GM23248 (cell line): ENCODE measurements at regions not wholly inside any gene's neighbourhood (a gene's known extent, or its start where the extent isn't known, plus 50 kb on each side); places are given as distances from the start of the nearest gene placed in this dataset.

Source experiments
- DNase-seq: peaks from one replicate; pipeline ENCODE4 v3.0.0-alpha.2; 2015
- H2AFZ ChIP-seq: fragments of 200-600 bp; sonication (generic); 2 replicates; pipeline ENCODE4 v1.6.1; 2016; ENCODE audit warnings: antibody characterized with exemption
- H3F3A ChIP-seq: fragments of 200-600 bp; sonication (generic); 2 replicates; pipeline ENCODE4 v1.6.1; 2016; ENCODE audit warnings: mild to moderate bottlenecking, antibody characterized with exemption, mixed run types; ENCODE audit not compliant: insufficient read depth
- H3K27ac ChIP-seq: fragments of 200-600 bp; sonication (generic); 2 replicates; pipeline ENCODE4 v1.5.1; 2016; ENCODE audit warnings: mild to moderate bottlenecking
- H3K27me3 ChIP-seq: fragments of 200-600 bp; sonication (generic); replicated peaks from 2 replicates; pipeline ENCODE4 v1.6.1; 2016; ENCODE audit warnings: mild to moderate bottlenecking; ENCODE audit not compliant: insufficient read depth
- H3K36me3 ChIP-seq: fragments of 200-600 bp; sonication (generic); 2 replicates; pipeline ENCODE4 v1.6.1; 2016; ENCODE audit warnings: low read depth, mild to moderate bottlenecking
- H3K4me1 ChIP-seq: fragments of 200-600 bp; sonication (generic); 2 replicates; pipeline ENCODE4 v1.6.1; 2016; ENCODE audit warnings: mild to moderate bottlenecking; ENCODE audit not compliant: insufficient read depth
- H3K4me2 ChIP-seq: fragments of 200-600 bp; sonication (generic); one replicate; pipeline ENCODE4 v1.6.1; 2016; ENCODE audit warnings: mild to moderate bottlenecking; ENCODE audit not compliant: unreplicated experiment
- H3K4me3 ChIP-seq: fragments of 200-600 bp; sonication (generic); 2 replicates; pipeline ENCODE4 v1.5.1; 2016; ENCODE audit warnings: mild to moderate bottlenecking
- H3K79me2 ChIP-seq: fragments of 200-600 bp; sonication (generic); 2 replicates; pipeline ENCODE4 v1.6.1; 2016; ENCODE audit warnings: mild to moderate bottlenecking; ENCODE audit not compliant: insufficient read depth
- H3K9ac ChIP-seq: fragments of 200-600 bp; sonication (generic); 2 replicates; pipeline ENCODE4 v1.6.1; 2016; ENCODE audit warnings: mild to moderate bottlenecking
- H3K9me2 ChIP-seq: fragments of 200-600 bp; sonication (generic); 2 replicates; pipeline ENCODE4 v1.6.1; 2016; ENCODE audit warnings: mixed run types, mild to moderate bottlenecking, moderate library complexity; ENCODE audit not compliant: insufficient read depth
- H3K9me3 ChIP-seq: fragments of 200-600 bp; sonication (generic); one replicate; pipeline ENCODE4 v1.6.1; 2017; ENCODE audit warnings: low read depth
- H4K20me1 ChIP-seq: fragments of 200-600 bp; sonication (generic); 2 replicates; pipeline ENCODE4 v1.6.0; 2016; ENCODE audit not compliant: insufficient read depth
- EZH2 ChIP-seq: fragments of 200-600 bp; sonication (generic); IDR thresholded peaks from 2 replicates; pipeline ENCODE4 v1.6.1; 2018; ENCODE audit warnings: antibody characterized with exemption, mild to moderate bottlenecking; ENCODE audit not compliant: insufficient read depth, poor library complexity, severe bottlenecking
- EZH2phosphoT487 ChIP-seq: fragments of 200-600 bp; sonication (generic); IDR thresholded peaks from 2 replicates; pipeline ENCODE4 v1.6.1; 2018; ENCODE audit warnings: antibody characterized with exemption, moderate library complexity, mild to moderate bottlenecking, low read depth; ENCODE audit not compliant: insufficient read depth
- WGBS, 2 experiments: methylation state at CpG; one replicate each; pipeline ENCODE4 v1.1.6; 2015 to 2017; ENCODE audit warnings: low lambda C conversion rate in 2 of 2, low coverage in 1 of 2; ENCODE audit errors: missing lambda C conversion rate in 2 of 2; 5-methylcytosine and 5-hydroxymethylcytosine counted together
- in situ Hi-C: fragments of 300-500 bp; cut with MboI; formaldehyde crosslinking; loops from 2 replicates; pipeline ENCODE4 v1.15.0; 2020

DNA sequence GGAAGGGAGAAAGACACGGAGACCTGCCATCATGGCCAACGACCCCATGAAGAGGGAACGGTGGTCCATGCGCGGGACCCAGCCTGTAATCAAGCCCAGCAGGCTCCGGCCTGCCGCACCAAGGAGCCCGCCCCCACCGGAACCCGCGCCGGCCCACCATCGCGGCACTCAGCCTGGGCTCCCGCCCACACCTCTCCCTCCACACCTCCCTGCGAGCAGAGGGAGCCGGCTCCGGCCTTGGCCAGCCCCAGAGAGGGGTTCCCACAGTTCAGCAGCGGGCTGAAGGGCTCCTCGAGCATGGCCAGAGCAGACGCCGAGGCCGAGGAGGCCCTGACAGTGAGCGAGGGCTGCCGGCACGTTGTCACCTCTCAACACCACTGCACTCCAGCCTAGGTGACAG is 1302.8 kb upstream of the CNTN5 start:
- in situ Hi-C loops = no loop called here
- no peaks in the 10 kb centered on the region for H4K20me1 ChIP-seq
- H3F3A ChIP-seq = no peaks in the 10 kb centered on the region
- H3K27ac ChIP-seq = no peak overlapping the region
- no peak overlapping the region for H3K4me2 ChIP-seq
- no peak for DNase-seq
- no peaks in the 10 kb centered on the region for H3K9me2 ChIP-seq
- no peaks in the 10 kb centered on the region for H3K9me3 ChIP-seq
- H3K4me3 ChIP-seq = no peak overlapping the region
- H3K36me3 ChIP-seq = no peaks in the 10 kb centered on the region
- no peaks in the 10 kb centered on the region for H3K27me3 ChIP-seq
- H2AFZ ChIP-seq = no peak overlapping the region
- no peak overlapping the region for H3K9ac ChIP-seq
- 52 to 68% methylated on average over 13 to 26 of the region's 26 CpGs for WGBS, 2 experiments
- H3K79me2 ChIP-seq = no peaks in the 10 kb centered on the region
- no peaks in the 10 kb centered on the region for H3K4me1 ChIP-seq
- TF ChIP-seq EZH2 = no peak
- no peak for TF ChIP-seq EZH2phosphoT487

DNA sequence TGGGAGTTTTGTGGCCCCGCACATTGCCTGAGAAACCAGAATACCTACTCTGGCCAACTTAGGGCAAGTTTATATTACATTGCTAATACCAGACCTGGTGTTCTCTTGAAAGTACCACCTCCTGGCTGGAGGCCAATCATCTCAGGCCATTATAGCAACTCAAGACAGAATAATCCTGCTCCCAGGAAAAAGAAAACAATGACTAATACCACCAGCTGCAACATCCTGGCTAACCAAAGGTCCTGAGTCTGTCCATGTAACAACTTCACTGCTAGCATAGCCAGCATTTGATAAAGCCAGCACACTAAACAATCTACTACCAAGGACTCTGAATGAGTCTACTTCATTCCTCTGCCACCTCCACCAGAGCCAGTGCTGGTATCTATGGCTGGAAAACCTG is 1298.7 kb upstream of the CNTN5 start:
- H3F3A ChIP-seq = no peaks in the 10 kb centered on the region
- H3K4me1 ChIP-seq = no peaks in the 10 kb centered on the region
- TF ChIP-seq EZH2 (no peak), EZH2phosphoT487 (no peak)
- H3K27ac ChIP-seq = no peak overlapping the region
- H3K4me2 ChIP-seq = no peak overlapping the region
- H4K20me1 ChIP-seq = no peaks in the 10 kb centered on the region
- DNase-seq = no peak
- no peaks in the 10 kb centered on the region for H3K9me2 ChIP-seq
- no peaks in the 10 kb centered on the region for H3K9me3 ChIP-seq
- in situ Hi-C loops = no loop called here
- H3K27me3 ChIP-seq = no peaks in the 10 kb centered on the region
- H2AFZ ChIP-seq = no peak overlapping the region
- 25 to 26% methylated on average over 1 of the region's 1 CpG for WGBS, 2 experiments
- no peaks in the 10 kb centered on the region for H3K36me3 ChIP-seq
- H3K4me3 ChIP-seq = no peak overlapping the region
- no peak overlapping the region for H3K9ac ChIP-seq
- H3K79me2 ChIP-seq = no peaks in the 10 kb centered on the region

DNA sequence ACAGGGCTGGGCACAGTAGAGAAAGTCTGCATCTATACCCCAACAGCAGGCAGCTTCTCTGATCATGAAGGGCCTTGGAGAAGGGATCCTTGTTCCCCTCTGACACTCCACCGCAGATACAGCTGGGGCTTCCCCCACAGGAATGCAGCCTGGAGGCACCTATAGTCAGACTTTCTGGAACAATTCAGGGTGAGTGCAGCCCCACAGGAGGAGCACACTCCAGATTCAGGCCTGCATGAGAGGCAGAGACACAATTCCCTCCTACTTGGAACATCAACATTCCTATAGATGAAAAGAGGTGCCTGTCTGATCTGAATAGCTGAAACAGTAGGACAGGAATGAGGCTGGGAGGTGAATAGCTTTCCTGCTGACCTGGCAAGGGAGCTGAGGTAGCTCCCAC is 1298.0 kb upstream of the CNTN5 start:
- Histone ChIP-seq H3F3A (no peaks in the 10 kb centered on the region), H3K9ac (no peak overlapping the region), H2AFZ (no peak overlapping the region), H3K4me3 (no peak overlapping the region), H3K36me3 (no peaks in the 10 kb centered on the region), H3K9me2 (no peaks in the 10 kb centered on the region), H3K27ac (no peak overlapping the region), H4K20me1 (no peaks in the 10 kb centered on the region), H3K4me2 (no peak overlapping the region), H3K27me3 (no peaks in the 10 kb centered on the region), H3K9me3 (no peaks in the 10 kb centered on the region), H3K79me2 (no peaks in the 10 kb centered on the region), H3K4me1 (no peaks in the 10 kb centered on the region)
- DNase-seq = no peak
- 44 to 47% methylated on average over 1 of the region's 1 CpG for whole genome bisulfite sequencing, 2 experiments
- in situ Hi-C loops = no loop called here
- no peak for TF ChIP-seq EZH2
- TF ChIP-seq EZH2phosphoT487 = no peak

DNA sequence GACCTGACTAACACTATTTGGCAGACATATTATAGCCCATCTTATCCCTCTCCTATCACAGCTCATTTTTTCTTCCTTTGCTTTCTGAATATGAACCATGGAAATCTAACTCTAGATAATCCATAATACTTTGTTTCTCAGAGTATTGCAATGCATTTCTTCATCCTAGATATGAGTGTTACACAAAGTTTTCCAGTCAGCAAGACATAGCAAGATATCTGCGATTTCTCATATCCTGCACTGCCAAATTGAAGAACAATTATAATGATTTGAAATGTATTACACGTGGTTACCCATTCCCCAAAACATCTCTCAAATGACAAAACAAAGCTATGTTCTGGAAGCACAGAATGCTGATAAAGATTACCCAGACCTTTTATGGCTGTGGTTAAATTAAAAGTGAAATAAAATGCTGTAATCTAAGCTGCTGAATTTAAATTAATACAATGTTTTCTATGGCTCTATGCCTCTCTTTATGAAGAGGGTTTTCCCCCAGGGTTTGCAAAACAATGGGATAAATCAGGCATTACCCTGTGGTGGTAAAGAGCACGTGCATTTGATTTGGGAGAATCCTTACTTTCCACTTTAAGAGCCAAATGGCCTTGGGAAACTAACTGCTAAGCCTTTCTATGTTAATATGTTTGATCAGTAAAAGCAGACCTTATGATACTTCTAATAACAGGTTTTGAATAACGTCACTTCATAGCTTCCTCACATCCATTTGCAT is 1291.0 kb upstream of the CNTN5 start:
- in situ Hi-C loops = no loop called here

More for the DNA sequence above, 1291.0 kb upstream of the CNTN5 start:
- H3K36me3 ChIP-seq = no peaks in the 10 kb centered on the region
- no peaks in the 10 kb centered on the region for H3F3A ChIP-seq
- no peak overlapping the region for H3K27ac ChIP-seq
- TF ChIP-seq EZH2phosphoT487 = no peak
- TF ChIP-seq EZH2 = no peak
- no peaks in the 10 kb centered on the region for H3K9me2 ChIP-seq
- no peak overlapping the region for H3K4me3 ChIP-seq
- H3K4me1 ChIP-seq = no peaks in the 10 kb centered on the region
- no peak overlapping the region for H2AFZ ChIP-seq
- H3K9me3 ChIP-seq = no peaks in the 10 kb centered on the region
- no peak for DNase-seq
- H3K27me3 ChIP-seq = no peaks in the 10 kb centered on the region
- 13 to 15% methylated on average over 4 of the region's 4 CpGs for WGBS, 2 experiments
- H4K20me1 ChIP-seq = no peaks in the 10 kb centered on the region
- H3K9ac ChIP-seq = no peak overlapping the region
- no peak overlapping the region for H3K4me2 ChIP-seq
- H3K79me2 ChIP-seq = no peaks in the 10 kb centered on the region
